Islet of Langerhans (tissue), 1 donor: ENCODE measurements at regions not wholly inside any gene's neighbourhood (a gene's known extent, or its start where the extent isn't known, plus 50 kb on each side); places are given as distances from the start of the nearest gene placed in this dataset.
"Not testable (repeated sequence)": the region's sequence is repeated elsewhere in the genome, so short reads cannot be mapped to it uniquely, and the experiment has no call there.

Experiments
- FAIRE-seq: peaks from one replicate; lab custom pipeline; 2011; peaks lifted over from hg19 to GRCh38; lab: Jason Lieb, UNC

DNA sequence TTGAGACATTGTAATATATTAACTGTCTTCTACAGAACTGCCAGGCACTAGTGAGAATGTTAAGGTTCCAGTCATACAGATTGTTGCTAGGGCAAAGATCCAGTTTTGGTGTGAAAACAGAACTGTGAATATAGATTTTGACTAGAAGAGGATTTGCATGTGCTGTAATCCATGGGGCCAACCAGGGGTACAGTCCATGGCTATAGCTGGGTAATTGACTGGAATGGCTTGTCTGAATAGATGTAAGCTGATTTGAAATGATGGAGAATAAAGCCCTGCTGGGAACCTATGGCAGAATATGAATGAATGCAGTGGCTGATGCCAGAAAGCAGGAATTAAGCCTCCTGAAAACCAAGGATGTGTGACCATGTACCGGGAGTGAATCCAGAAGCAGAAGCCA is 748.5 kb upstream of the CDH10 start:
- no peak for FAIRE-seq

DNA sequence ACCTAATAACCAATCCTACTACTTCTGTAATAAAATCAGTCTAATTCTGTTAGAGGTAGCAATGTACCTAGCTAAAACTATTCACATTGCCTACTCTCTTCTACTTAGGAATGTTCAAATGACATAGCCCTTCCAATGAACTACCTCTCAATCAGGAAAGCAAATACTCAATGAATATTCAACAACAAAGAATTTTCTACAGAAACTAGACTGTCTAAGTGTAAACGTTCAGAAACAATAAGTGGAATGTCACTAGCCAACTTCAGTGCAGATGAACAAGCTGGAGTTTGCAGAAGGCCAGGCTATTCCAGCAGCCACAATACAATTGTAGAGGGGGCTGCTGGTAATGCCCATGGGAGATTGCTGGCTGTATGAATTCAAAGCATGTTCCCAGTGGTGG is 743.2 kb upstream of the CDH10 start:
- FAIRE-seq: no peak

DNA sequence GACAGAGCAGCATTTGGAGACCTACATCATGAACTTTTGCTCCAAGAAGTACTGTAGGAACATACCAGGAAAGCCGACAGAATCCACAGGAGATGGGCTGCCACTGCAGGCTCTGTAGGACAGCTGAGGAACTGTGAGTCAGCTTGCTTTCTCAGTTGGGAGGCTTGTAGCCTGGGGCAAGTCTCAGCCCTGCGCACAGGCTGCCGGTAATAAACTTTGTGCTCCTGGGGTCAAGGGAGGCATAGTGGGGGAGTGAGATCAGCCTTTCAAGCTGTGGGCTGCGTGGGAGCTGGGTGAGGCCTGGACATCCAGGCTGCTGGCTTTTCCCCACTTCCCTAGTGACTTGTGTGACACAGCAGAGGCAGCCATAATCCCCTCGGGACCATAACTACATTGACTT is 718.0 kb upstream of the CDH10 start:
- no peak for FAIRE-seq

DNA sequence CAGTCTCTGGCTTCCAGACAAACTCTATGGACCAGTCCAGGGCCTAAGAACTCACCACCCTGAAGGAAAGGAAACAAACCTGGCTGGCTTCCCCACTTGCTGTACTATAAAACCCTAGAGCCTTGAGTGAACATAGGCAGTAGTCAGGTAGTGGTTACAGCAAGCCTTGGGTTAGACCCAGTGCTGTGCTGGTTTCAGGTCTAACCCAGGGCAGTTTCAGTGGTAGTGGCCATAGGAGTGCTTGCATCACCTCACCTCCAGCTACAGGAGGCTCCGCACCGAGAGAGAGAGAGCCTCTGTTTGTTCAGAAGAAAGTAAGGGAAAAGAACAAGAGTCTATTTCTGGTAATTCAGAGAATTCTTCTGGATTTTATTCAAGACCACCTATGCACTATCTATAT is 714.1 kb upstream of the CDH10 start:
- FAIRE-seq: no peak

DNA sequence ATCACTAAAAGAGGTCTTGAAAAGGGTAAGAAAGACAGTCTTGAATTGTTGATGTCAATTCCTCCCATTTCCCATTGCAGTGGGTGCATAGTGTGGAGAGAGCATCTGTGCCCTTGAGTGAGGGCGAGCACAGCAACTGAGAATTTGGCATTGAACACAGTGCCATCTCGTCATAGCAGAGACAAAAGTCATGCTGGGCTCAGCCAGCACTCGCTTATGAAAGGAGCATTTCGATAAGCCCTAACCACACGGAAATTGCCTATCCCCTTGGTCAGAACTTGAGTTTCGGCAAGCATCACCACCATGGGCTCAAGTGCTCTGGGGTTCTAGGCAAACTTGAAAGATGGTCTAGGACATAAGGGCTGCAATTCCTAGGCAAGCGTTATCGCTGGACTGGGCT is 712.8 kb upstream of the CDH10 start:
- FAIRE-seq: no peak

DNA sequence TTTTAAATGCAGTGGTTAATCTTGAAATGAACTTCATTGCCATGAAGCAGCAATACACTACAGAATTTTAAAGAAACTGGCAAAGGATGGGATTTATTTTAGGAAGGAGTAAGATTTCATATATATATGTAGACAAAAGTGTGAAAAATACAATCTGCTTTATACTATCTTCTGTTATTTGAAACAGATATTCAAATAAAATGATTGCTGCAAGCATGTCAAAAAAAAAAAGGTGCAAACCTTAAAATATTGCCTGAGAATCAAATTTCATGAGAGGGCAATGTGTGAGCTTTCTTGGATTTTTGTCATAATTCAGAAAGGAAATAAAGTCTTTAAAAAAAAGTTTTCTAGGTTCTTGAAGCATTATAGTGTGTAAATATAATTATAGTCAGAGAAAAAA is 705.0 kb upstream of the CDH10 start:
- no peak for FAIRE-seq

DNA sequence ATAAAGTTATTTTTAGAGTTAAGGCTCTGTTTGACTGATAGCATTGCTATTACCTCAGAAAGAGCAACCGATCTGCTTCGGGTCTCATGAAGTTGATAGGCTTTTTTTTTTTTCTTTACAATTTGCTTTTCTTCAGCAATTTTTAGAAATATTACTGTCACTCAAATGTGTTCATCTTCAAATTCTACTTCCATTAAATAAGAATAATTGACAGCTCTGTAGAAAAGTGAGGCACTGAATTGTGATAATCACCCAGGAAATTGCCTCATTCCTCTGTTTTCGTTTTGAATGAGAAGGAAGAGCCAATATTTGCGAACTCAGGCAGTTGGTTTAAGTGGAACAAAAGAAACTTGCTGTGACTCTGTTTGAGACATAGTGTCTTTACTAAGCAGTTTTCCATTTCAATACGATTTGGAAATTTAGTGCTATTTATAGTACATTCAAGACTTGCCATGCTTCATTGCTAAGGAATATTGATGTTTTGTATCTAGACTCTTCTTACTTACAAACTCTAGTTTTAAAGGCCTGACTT is 700.5 kb upstream of the CDH10 start:
- FAIRE-seq: no peak

DNA sequence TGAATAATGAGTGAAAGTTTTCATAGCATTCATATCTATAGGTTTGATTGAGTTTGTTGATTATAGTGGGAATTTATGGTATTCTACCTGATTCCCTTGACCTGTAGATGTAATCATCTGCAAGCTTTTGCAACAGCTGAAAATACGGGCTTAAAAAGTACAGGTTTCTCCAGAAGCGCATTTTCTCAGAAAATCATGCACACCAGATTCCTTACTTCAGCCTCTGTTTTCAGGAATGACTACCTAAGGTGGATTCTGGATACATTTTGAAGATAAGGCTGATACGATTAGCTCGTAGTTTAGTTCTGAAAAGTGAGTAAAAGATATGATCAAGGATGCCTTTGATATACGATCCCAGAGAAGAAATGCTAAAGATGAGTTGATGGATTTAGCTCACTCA is 694.8 kb upstream of the CDH10 start:
- no peak for FAIRE-seq

DNA sequence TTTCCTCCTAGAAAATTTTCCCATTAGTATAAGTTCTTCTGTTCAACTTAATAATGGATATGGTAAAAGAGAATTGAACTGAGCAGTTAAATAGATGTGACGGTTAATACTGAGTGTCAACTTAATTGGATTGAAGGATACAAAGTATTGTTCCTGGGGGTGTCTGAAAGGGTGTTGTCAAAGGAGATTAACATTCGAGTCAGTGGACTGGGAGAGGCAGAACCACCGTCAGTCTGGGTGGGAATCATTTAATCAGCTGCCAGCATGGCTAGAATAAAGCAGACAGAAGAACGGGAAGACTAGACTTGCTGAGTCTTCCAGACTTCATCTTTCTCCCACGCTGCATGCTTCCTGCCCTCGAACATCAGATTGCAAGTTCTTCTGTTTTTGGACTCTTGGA is 689.6 kb upstream of the CDH10 start:
- no peak for FAIRE-seq

DNA sequence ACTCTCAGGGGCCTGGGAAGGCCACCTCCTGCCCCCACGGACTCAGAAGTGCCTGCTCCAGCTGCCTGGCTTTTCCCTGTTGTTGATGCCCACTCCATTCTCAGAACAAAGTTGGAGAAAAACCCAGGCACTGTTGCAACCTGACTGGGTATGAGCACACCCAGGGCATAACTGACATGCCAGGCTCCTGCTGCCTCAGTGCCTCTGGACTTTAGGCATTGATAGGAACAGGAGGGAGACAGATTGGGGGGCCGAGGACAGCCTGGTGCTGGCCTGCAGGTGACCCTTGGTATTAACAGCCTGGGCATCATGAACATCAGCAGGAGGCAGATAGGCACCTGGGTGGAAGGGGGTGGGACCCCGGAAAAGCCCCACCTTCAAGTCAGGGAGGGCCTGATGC is 685.9 kb upstream of the CDH10 start:
- no peak for FAIRE-seq

DNA sequence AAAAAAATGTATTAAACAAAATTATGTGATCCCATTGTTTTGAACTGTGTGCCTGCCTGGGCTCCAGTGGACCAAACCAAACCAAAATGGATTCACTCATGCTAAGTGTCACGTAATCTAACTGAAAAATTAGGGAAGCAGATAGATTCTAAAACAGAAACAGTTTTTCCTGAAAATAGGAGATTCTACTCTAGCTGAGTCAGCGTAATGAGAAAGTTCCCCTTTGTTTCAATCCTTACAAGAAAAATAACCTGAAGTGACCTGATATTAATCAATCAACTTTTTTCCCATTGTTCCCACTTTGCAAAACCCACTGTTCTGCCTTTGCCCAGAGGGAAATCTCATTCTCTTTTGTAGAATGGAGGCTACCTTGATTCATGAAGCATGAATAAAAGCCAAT is 682.4 kb upstream of the CDH10 start:
- FAIRE-seq: no peak

DNA sequence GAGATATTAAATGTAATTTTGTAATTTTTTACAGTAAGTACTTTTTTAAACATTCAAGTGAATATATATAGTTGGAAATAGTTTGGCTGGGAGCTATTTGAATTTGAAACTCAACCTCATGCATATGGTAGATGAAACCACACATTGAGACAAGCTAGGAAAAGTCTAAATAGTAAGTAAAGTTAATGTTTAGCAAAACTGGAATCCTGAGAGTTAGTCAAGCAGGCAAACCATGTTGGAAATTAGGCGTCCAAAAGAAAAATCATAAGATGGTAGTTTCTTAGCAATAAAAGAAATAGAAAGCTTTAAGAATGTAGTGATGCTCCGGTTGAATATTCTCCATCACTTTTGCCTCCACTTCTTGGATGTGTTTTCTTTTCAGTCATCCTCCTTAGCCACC is 657.1 kb upstream of the CDH10 start:
- no peak for FAIRE-seq

DNA sequence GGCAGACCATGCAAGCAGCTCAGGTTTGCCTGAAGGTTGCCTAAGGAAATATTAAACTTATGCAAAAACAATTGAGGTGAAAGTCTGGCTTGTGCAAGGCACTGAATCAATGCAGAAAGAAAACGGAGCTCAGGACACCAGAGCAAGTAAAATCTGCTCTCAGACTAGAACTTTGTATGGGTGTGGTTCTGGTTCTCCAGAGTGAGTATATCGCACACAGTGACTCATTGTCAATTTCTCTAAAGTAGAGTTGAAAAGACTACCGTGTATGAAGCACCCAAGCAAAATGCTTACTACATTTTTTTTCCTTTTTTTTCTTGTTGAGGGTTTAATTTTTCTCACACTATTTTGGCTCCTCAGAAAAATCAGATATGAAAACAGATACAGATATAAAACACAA is 650.3 kb upstream of the CDH10 start:
- no peak for FAIRE-seq

DNA sequence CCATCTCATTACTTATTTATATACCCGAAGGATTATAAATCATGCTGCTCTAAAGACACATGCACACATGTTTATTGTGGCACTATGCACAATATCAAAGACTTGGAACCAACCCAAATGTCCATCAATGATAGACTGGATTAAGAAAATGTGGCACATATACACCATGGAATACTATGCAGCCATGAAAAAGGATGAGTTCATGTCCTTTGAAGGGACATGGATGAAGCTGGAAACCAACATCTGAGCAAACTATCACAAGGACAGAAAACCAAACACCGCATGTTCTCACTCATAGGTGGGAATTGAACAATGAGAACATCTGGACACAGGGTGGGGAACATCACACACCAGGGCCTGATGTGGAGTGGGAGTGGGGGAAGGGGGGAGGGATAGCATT is 645.0 kb upstream of the CDH10 start:
- not testable (repeated sequence) for FAIRE-seq

DNA sequence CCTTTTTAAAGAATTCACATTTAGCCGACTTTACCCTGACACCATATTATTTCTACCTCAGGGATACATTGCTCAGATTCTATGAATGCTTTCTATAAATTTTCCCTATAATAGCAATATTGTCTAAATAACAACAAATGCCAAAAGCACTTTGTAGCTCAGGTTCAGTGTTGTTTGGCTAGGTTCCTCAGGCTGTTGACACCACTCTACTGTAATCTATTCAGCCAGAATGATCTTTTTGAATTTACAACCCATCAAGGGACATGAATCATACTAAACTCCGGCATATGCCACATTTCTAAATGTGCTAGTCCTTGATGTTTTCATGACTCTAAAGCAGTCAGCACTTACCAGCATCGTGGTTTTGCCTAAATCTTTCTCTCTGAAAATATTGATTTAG is 641.5 kb upstream of the CDH10 start:
- FAIRE-seq: no peak

DNA sequence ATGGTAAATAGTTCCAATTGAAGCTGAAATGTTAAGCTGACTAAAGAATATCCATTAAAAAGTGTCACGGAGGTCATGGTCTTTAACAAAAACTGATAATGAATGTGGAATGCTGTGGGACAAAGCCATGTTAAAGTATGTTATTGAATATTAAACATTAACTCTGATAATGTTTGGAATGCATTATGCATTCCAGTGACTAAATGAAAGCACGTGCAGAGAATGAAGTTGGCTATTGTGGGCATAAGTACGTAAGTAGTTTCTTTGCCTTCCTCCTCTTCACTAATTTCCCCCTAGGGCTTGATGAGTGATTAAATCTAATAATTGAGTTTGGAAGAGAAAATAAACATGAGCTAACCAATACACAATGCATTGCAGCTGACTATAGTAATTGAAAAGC is 640.4 kb upstream of the CDH10 start:
- no peak for FAIRE-seq

DNA sequence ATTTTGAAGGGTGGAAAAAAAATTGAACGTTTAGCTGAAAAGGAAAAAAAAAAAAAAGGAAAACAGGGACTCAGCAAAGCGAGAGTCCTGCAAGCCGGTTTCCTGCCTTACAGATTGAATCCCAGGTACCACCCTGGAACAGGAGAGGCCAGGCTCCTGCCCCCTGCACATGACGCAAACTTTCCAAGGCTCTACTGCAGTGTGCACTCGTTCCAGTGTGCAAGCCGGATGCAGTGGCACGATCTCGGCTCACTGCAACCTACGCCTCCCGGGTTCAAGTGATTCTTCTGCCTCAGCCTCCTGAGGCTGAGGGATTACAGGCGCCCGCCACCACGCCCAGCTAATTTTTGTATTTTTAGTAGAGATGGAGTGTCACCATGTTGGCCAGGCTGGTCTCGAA is 618.7 kb upstream of the CDH10 start:
- not testable (repeated sequence) for FAIRE-seq

DNA sequence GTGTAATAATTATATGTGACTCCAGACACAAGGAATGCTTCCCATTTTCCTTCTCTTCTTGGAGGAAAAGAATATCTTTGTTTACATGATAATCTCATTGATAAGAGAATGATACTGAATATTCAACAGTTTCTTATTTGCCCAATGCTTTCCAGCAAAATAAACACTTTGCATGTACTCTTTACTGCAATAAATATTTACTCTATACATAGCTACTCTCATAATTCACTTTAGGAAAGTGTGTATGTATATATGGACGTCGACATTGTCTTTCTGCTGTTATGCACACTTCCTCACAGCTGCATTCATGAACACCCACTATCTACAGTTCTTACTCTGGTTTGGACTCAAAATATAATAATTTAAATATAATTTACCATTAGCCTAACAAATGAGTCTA is 617.4 kb upstream of the CDH10 start:
- FAIRE-seq: no peak

DNA sequence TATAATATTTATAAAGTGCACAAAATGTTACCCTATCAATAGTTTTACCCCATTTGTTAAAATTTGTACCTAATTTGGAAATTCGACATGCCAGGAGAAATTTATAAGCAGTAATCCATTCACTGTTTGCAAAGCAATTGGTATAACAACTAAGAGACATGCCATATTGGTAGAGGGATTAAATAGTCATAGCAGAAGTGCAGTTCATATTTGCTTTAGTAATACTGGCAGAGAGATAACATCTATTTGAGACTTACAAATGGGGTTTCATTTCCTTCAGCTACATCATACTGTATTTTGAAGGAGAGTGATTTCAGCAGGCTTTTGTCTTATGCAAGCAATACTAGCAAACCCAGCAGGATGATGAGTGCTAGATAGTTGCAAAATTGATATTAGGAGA is 610.4 kb upstream of the CDH10 start:
- FAIRE-seq: no peak

DNA sequence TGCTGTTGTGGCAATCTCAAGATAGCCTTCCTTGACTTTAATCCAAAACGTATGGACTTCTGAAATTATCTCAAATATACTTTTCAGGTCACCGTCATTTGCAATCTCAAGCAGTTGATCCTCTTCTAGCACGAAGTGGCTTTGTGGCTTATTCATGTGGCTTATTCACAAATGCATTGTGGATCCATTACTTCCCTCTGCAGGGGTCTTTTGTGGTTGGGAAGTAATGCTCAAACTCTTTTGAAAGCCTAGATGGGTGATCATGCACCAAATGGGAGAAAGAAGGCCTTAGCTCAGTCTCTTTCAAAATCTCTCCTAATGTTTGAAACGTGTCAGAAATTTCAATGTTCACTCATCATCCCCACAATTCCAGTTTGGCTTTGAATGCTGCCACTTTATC is 597.2 kb upstream of the CDH10 start:
- no peak for FAIRE-seq

DNA sequence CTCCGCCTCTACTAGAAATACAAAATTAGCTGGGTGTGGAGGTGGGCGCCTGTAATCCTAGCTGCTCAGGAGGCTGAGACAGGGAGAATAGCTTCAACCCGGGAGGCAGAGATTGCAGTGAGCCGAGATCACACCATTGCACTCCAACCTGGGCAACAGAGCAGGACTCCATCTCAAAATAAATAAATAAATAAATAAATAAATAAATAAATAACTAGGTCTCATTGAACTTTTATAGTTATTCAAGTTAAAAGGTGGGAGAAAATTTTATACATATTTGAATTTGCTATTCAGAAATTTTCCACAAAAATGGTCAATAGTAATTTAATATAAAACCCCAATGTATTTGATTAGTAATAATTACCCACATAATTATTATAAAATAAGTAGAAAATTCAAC is 593.9 kb upstream of the CDH10 start:
- not testable (repeated sequence) for FAIRE-seq

DNA sequence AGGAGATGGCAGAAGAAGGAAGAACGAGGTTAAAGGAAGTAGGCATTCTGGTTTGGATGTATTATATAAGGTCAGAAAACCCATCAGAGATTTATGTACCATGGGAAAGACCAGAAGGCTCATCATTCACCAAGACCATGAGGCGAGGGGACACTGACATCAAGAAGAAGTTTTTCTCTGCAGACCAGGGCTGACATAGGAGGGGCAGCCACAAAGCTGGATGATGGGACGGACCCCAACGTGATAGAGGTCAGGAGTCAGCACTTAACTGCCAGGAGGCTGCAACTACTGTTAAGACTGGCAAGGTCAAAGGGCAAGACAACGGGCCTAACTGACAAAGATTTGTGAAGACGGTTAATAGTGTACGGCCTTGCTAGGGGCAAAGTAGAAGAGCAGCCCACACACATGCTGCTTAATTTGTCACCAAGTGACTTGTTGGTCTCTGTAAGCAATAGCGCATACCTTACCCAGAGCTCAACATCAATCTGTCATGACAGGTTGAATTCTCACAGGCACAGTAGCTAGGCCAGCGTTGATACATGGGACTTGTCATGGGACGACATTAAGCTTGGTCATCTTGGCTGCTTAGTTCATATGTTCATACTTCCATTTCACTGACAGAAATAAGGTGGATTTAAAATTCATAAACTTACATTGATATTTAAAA is 579.7 kb upstream of the CDH10 start:
- no peak for FAIRE-seq

DNA sequence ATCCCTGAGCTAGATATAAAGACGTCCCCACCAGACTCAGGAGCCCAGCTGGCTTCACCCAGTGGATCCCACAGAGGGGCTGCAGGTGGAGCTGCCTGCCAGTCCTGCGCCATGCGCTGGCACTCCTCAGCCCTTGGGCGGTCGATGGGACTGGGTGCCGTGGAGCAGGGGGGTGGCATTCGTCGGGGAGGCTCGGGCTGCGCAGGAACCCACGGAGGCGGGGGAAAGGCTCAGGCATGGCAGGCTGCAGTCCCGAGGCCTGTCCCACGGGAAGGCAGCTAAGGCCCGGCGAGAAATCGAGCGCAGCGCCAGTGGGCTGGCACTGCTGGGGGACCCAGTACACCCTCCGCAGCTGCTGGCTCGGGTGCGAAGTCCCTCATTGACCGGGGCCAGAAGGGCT is 555.1 kb upstream of the CDH10 start:
- not testable (repeated sequence) for FAIRE-seq

DNA sequence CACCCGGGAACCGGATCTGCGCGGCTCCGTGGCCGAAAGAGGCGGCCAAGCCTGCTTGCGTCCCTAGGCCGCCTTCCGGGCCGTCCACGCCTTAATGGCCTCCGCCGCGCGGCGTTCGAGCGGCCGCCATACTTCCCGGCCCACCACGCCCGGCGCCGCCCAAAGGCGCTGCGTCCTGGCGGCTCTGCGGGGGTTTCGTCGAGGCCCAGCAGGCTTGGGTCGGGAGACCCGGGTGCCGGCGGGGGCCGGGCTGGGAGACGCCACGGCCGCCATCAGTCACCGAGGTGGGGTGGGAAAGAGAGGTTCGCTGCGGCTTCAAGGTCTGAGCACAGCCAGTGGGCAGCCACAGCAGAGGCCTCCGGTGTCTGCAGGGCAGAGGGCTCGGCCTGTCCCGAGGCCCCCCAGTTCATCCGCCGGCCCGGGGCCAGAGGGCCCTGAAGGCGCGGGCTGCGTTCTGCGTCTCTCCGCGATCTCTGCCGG is 545.8 kb upstream of the CDH10 start:
- no peak for FAIRE-seq

DNA sequence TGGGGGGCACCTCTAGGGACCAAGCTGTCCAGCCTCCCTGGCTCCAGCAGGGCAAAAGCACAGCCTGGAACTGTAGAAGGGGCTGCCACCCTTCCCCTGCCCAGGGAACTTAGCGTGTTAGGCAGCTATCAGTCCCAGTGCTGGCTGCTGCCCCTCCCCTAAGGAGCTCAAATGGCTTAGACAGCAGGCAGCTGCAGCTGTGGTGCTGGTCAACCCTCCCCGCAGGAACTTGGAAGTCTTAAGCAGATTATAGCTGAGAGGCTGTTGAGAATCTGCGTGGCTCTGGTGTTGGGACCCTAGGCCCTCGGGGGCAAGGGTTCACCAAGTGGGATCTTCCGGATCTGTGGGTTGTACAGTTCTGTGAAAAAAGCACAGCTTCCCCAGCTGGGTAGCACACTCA is 536.5 kb upstream of the CDH10 start:
- no peak for FAIRE-seq
